Breast epithelium (tissue), 4 donors: ENCODE measurements at regions not wholly inside any gene's neighbourhood (a gene's known extent, or its start where the extent isn't known, plus 50 kb on each side); places are given as distances from the start of the nearest gene placed in this dataset.

Experiments used
- DNase-seq, 2 donors: peaks; one replicate each; pipeline ENCODE4 v3.0.0-alpha.2; 2019; ENCODE audit warnings: low spot score in 2 of 2
- H3K27ac ChIP-seq, 2 donors: fragments of 200-600 bp; sonication (generic) in 1 of 2; one replicate each; pipeline ENCODE4 v1.5.1; 2016 to 2019; ENCODE audit warnings: mild to moderate bottlenecking in 1 of 2
- H3K27me3 ChIP-seq, 2 donors: fragments of 200-600 bp; sonication (generic) in 1 of 2; one replicate each; pipeline versions ENCODE4 v1.5.1 to v1.6.0; 2017 to 2019; ENCODE audit warnings: control low read depth in 1 of 2, mild to moderate bottlenecking in 1 of 2
- H3K36me3 ChIP-seq: fragments of 200-600 bp; one replicate; pipeline ENCODE4 v1.5.1; 2019
- H3K4me1 ChIP-seq, 2 donors: fragments of 200-600 bp; sonication (generic); one replicate each; pipeline ENCODE4 v1.5.1; 2016 to 2019; ENCODE audit warnings: control low read depth in 1 of 2
- H3K4me3 ChIP-seq, 3 donors: fragments of 200-600 bp; sonication (generic); 1 replicate in 2 of 3; 2 replicates in 1 of 3; pipeline ENCODE4 v1.5.1; 2016 to 2019; ENCODE audit warnings: mild to moderate bottlenecking in 3 of 3, moderate library complexity in 2 of 3
- H3K9me3 ChIP-seq, 2 donors: fragments of 200-600 bp; sonication (generic) in 1 of 2; one replicate each; pipeline ENCODE4 v1.5.1; 2016 to 2019; ENCODE audit warnings: control low read depth in 1 of 2
- CTCF ChIP-seq, 3 donors: fragments of 450-650 bp; IDR thresholded peaks; one replicate each; pipeline ENCODE4 v1.5.1; 2016 to 2017; ENCODE audit warnings: antibody characterized with exemption in 3 of 3, mild to moderate bottlenecking in 3 of 3, moderate library complexity in 3 of 3
- POLR2A ChIP-seq: fragments of 450-650 bp; IDR thresholded peaks from one replicate; pipeline ENCODE4 v1.6.1; 2016; ENCODE audit warnings: antibody characterized with exemption, mild to moderate bottlenecking, moderate library complexity
- POLR2AphosphoS5 ChIP-seq, 3 donors: sonication (generic); formaldehyde crosslinking; IDR thresholded peaks; one replicate each; pipeline ENCODE4 v1.6.1; 2017; ENCODE audit warnings: antibody characterized with exemption in 3 of 3
- intact Hi-C: fragments of 100-400 bp; cut with DNase I; formaldehyde crosslinking; loops from one replicate; pipeline ENCODE4 v1.15.1; 2023; ENCODE audit warnings: low total_unique reads

- Histone ChIP-seq H3K27ac (peak overlapping the region in 1 of 2 donors; percentile 30), H3K27me3 (no peaks in the 10 kb centered on the region), H3K4me3 (no peak overlapping the region), H3K36me3 (no peaks in the 10 kb centered on the region), H3K4me1 (no peaks in the 10 kb centered on the region), H3K9me3 (no peaks in the 10 kb centered on the region)
- no peak for DNase-seq
- intact Hi-C loops, result no loop called here
- TF ChIP-seq POLR2AphosphoS5 (IDR thresholded peaks at IDR 0.05) (no peak), POLR2A (no peak), CTCF (IDR thresholded peaks at IDR 0.05) (no peak)
These were observed 143.1 kb downstream of the GNAI1 start for GRCh38 chr7:80277434-80278427.
